Spleen (tissue), 11 donors: ENCODE measurements at regions not wholly inside any gene's neighbourhood (a gene's known extent, or its start where the extent isn't known, plus 50 kb on each side); places are given as distances from the start of the nearest gene placed in this dataset.

Experiments
- DNase-seq: peaks from one replicate; pipeline ENCODE4 v3.0.0-alpha.2; 2020
- H3K27ac ChIP-seq, 8 donors: fragments of 200-600 bp; sonication (generic) in 7 of 8; 1 replicate in 4 of 8; 2 replicates in 4 of 8; pipeline versions ENCODE4 v1.5.0 to v1.8.0; 2016 to 2021; ENCODE audit warnings: inconsistent platforms in 4 of 8, mild to moderate bottlenecking in 4 of 8, moderate library complexity in 1 of 8
- H3K27me3 ChIP-seq, 7 donors: fragments of 200-600 bp; sonication (generic) in 6 of 7; replicated peaks in 1 of 7; 1 replicate in 4 of 7; 2 replicates in 3 of 7; pipeline versions ENCODE4 v1.5.0 to v1.8.0; 2016 to 2021; ENCODE audit warnings: inconsistent platforms in 3 of 7, mild to moderate bottlenecking in 1 of 7
- H3K36me3 ChIP-seq, 6 donors: fragments of 200-600 bp; sonication (generic) in 5 of 6; 1 replicate in 4 of 6; 2 replicates in 2 of 6; pipeline versions ENCODE4 v1.5.0 to v1.8.0; 2016 to 2021; ENCODE audit warnings: inconsistent platforms in 2 of 6
- H3K4me1 ChIP-seq, 6 donors: fragments of 200-600 bp; sonication (generic) in 5 of 6; 1 replicate in 3 of 6; 2 replicates in 3 of 6; pipeline versions ENCODE4 v1.5.0 to v1.8.0; 2016 to 2021; ENCODE audit warnings: inconsistent platforms in 3 of 6
- H3K4me3 ChIP-seq, 8 donors: fragments of 200-600 bp; sonication (generic) in 7 of 8; 1 replicate in 4 of 8; 2 replicates in 4 of 8; pipeline versions ENCODE4 v1.5.0 to v1.8.0; 2016 to 2021; ENCODE audit warnings: inconsistent platforms in 4 of 8, mild to moderate bottlenecking in 4 of 8, moderate library complexity in 2 of 8
- H3K9me3 ChIP-seq, 8 donors: fragments of 200-600 bp; sonication (generic) in 7 of 8; 1 replicate in 4 of 8; 2 replicates in 4 of 8; pipeline versions ENCODE4 v1.5.0 to v1.8.0; 2016 to 2021; ENCODE audit warnings: inconsistent platforms in 4 of 8
- POLR2A ChIP-seq, 3 donors: fragments of 450-650 bp; IDR thresholded peaks; one replicate each; pipeline ENCODE4 v1.5.1; 2017; ENCODE audit warnings: antibody characterized with exemption in 3 of 3, mild to moderate bottlenecking in 1 of 3
- POLR2AphosphoS5 ChIP-seq, 3 donors: sonication (generic); formaldehyde crosslinking; IDR thresholded peaks; one replicate each; pipeline ENCODE4 v1.5.1; 2017; ENCODE audit warnings: antibody characterized with exemption in 3 of 3
- WGBS, 5 donors: extraction: QIAGEN DNeasy Blood & Tissue Kit in 3 of 5; methylation state at CpG; one replicate each; pipeline versions ENCODE4 v1.1.5 to v1.1.7; 2013 to 2018; 5-methylcytosine and 5-hydroxymethylcytosine counted together
- intact Hi-C: fragments of 100-400 bp; cut with DNase I; formaldehyde crosslinking; loops from one replicate; pipeline ENCODE4 v1.15.0; 2023; ENCODE audit warnings: low total_unique reads
- TF ChIP-seq, protein P1 (sequence below), 11 experiments: fragments of 200-600 bp in 7 of 11; fragments of 450-650 bp in 4 of 11; sonication (generic) in 4 of 11; IDR thresholded peaks in 8 of 11; conservative IDR thresholded peaks in 3 of 11; 1 replicate in 7 of 11; 2 replicates in 4 of 11; pipeline versions ENCODE4 v1.4.0 to v1.8.0; 2016 to 2021; ENCODE audit warnings: antibody characterized with exemption in 11 of 11, inconsistent platforms in 4 of 11, mild to moderate bottlenecking in 1 of 11
- donor health status: healthy with polysubstance abuse.
- donor health status: DM: no; HTN: no; CAD: no; lungs with moderate emphysema.
- donor health status: DM: no; HTN: no; CAD: no.
- donor health status: Bipolar disorder and iron deficiency.
- donor health status: healthy.
- donor health status: DM: no; HTN: no; CAD: no.
- donor health status: DM: yes; HTN: yes; CAD: no.

DNA sequence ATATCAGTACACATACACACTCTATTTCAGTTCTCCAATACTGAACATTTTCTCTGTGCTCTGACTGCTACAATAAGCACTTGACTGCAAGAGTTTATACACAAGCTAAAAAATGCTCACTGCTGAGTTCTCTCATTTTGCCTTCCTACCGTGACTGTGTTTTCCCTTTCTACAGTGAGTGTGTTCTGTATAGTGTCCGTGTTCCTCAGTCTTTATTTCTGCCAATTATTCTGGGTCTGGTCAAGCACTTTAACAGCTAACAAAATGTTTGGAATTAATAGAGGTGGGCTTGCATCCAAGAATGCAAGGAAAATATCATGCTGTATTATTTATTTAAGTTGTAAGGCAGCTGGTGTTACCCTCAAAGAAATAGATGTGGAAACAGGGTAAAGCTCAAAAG is 217.0 kb upstream of the NREP start:
- intact Hi-C loops = no loop called here
- no peak for TF ChIP-seq POLR2AphosphoS5 (IDR thresholded peaks at IDR 0.05)
- no peak for TF ChIP-seq POLR2A (IDR thresholded peaks at IDR 0.05)
- TF ChIP-seq, protein P1, sequence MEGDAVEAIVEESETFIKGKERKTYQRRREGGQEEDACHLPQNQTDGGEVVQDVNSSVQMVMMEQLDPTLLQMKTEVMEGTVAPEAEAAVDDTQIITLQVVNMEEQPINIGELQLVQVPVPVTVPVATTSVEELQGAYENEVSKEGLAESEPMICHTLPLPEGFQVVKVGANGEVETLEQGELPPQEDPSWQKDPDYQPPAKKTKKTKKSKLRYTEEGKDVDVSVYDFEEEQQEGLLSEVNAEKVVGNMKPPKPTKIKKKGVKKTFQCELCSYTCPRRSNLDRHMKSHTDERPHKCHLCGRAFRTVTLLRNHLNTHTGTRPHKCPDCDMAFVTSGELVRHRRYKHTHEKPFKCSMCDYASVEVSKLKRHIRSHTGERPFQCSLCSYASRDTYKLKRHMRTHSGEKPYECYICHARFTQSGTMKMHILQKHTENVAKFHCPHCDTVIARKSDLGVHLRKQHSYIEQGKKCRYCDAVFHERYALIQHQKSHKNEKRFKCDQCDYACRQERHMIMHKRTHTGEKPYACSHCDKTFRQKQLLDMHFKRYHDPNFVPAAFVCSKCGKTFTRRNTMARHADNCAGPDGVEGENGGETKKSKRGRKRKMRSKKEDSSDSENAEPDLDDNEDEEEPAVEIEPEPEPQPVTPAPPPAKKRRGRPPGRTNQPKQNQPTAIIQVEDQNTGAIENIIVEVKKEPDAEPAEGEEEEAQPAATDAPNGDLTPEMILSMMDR (IDR thresholded peaks at IDR 0.05 in 8 of 11, conservative IDR thresholded peaks at IDR 0.05 in 3 of 11) = no peak
- whole genome bisulfite sequencing, 5 donors = 74 to 81% (median 79%) methylated on average over 2 of the region's 2 CpGs

DNA sequence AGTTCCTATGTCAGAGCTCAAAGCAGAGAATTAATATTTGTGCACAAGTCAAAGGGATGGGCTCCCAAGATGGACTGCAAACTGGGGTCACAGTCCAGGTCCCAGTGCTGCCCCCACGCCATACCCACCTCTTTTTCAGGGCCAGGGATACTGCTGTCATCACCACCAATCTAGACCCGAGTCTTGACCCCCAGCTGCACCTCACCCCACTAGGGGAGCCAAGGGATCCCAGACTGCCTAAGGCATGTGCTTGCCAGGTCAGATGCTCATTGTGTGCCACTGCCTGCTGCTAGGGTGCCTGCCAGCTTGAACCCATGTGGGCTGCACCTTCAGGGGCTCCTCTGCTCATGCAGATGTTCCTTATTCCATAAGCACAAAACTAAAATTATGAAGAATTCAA is 215.6 kb upstream of the NREP start:
- H3K36me3 ChIP-seq = no peaks in the 10 kb centered on the region
- intact Hi-C loops = no loop called here
- no peak for DNase-seq
- WGBS, 5 donors = 78 to 100% (median 89%) methylated on average over 2 of the region's 2 CpGs
- TF ChIP-seq POLR2A (IDR thresholded peaks at IDR 0.05) = no peak
- TF ChIP-seq POLR2AphosphoS5 (IDR thresholded peaks at IDR 0.05) = no peak
- TF ChIP-seq, protein P1 (IDR thresholded peaks at IDR 0.05 in 8 of 11, conservative IDR thresholded peaks at IDR 0.05 in 3 of 11) = no peak
- no peak overlapping the region for H3K27ac ChIP-seq
- H3K9me3 ChIP-seq = no peaks in the 10 kb centered on the region
- no peaks in the 10 kb centered on the region for H3K27me3 ChIP-seq
- H3K4me3 ChIP-seq = no peak overlapping the region
- H3K4me1 ChIP-seq = no peaks in the 10 kb centered on the region

More for the DNA sequence above, 217.0 kb upstream of the NREP start:
- no peak overlapping the region for H3K27ac ChIP-seq
- H3K4me3 ChIP-seq = no peak overlapping the region
- H3K9me3 ChIP-seq = no peaks in the 10 kb centered on the region
- H3K36me3 ChIP-seq = no peaks in the 10 kb centered on the region
- H3K27me3 ChIP-seq = no peaks in the 10 kb centered on the region
- DNase-seq = no peak
- no peaks in the 10 kb centered on the region for H3K4me1 ChIP-seq

- Histone ChIP-seq H3K27me3 (no peaks in the 10 kb centered on the region), H3K4me3 (no peak overlapping the region), H3K9me3 (no peaks in the 10 kb centered on the region), H3K4me1 (no peaks in the 10 kb centered on the region), H3K27ac (no peak overlapping the region), H3K36me3 (no peaks in the 10 kb centered on the region)
- WGBS, 5 donors = 71 to 83% (median 78%) methylated on average over 2 of the region's 2 CpGs
- no peak for DNase-seq
- TF ChIP-seq, protein P1 (IDR thresholded peaks at IDR 0.05 in 8 of 11, conservative IDR thresholded peaks at IDR 0.05 in 3 of 11) = no peak
- TF ChIP-seq POLR2AphosphoS5 (IDR thresholded peaks at IDR 0.05) (no peak), POLR2A (IDR thresholded peaks at IDR 0.05) (no peak)
- intact Hi-C loops = no loop called here
Observed at GRCh38 chr5:111972080-111972479, 215.1 kb upstream of the NREP start.

DNA sequence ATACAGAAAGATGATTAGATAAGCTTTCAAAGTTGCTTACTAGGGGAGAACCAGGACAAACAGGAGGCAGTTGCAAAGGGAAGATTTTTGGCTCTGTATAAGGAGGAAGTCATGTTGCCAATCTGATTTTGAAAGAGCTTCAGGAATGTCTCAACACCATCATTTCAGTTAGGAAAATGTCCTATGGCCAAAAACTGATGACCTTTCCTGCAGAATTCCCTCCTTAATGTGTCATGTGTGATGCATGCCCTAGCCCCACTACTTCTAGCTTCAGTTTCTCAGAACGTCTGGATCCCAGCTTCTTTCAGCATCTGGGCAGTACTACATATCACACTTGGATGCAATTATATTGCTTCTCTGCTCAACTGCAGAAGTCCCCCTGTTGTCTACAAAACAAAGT is 211.5 kb upstream of the NREP start:
- H3K4me3 ChIP-seq = no peak overlapping the region
- H3K27ac ChIP-seq = no peak overlapping the region
- no peak for TF ChIP-seq POLR2AphosphoS5 (IDR thresholded peaks at IDR 0.05)
- TF ChIP-seq, protein P1 (IDR thresholded peaks at IDR 0.05 in 8 of 11, conservative IDR thresholded peaks at IDR 0.05 in 3 of 11) = no peak
- TF ChIP-seq POLR2A (IDR thresholded peaks at IDR 0.05) = no peak
- H3K9me3 ChIP-seq = no peaks in the 10 kb centered on the region
- no peaks in the 10 kb centered on the region for H3K36me3 ChIP-seq
- intact Hi-C loops = no loop called here
- DNase-seq = no peak
- 55 to 80% (median 65%) methylated on average over 1 of the region's 1 CpG for WGBS, 5 donors
- H3K27me3 ChIP-seq = no peaks in the 10 kb centered on the region
- H3K4me1 ChIP-seq = no peaks in the 10 kb centered on the region
